GM12872 (cell line): ENCODE measurements at regions not wholly inside any gene's neighbourhood (a gene's known extent, or its start where the extent isn't known, plus 50 kb on each side); places are given as distances from the start of the nearest gene placed in this dataset.

Source experiments
- CTCF ChIP-seq: IDR thresholded peaks from 3 replicates; pipeline ENCODE4 v1.5.1; 2011; ENCODE audit warnings: low read depth, mild to moderate bottlenecking, low read length, moderate library complexity; ENCODE audit not compliant: insufficient read depth

GRCh38 chr13:80428349-80429096, 87.6 kb upstream of the SPRY2 start:
- no peak for TF ChIP-seq CTCF

- no peak for TF ChIP-seq CTCF
Observed at GRCh38 chr13:80419416-80419815, 78.5 kb upstream of the SPRY2 start.

- TF ChIP-seq CTCF: no peak
Observed at GRCh38 chr13:80413611-80414010, 72.7 kb upstream of the SPRY2 start.

GRCh38 chr13:80408270-80408669, 67.3 kb upstream of the SPRY2 start:
- TF ChIP-seq CTCF: peak; percentile 18; the same call in 1 of the 3 replicates

- TF ChIP-seq CTCF: no peak
Observed at GRCh38 chr13:80400865-80401426, 60.0 kb upstream of the SPRY2 start.

- TF ChIP-seq CTCF: no peak
Observed at GRCh38 chr13:80400164-80400864, 59.4 kb upstream of the SPRY2 start.

- TF ChIP-seq CTCF: no peak
Observed at GRCh38 chr13:80399340-80400163, 58.6 kb upstream of the SPRY2 start.
